Kidney capillary endothelial cell (primary cell): ENCODE measurements at regions not wholly inside any gene's neighbourhood (a gene's known extent, or its start where the extent isn't known, plus 50 kb on each side); places are given as distances from the start of the nearest gene placed in this dataset.
"Not testable (repeated sequence)": the region's sequence is repeated elsewhere in the genome, so short reads cannot be mapped to it uniquely, and the experiment has no call there.

Experiments
- DNase-seq: peaks from one replicate; pipeline ENCODE4 v3.0.0-alpha.2; 2018; ENCODE audit warnings: low spot score

- DNase-seq: not testable (repeated sequence)
Observed at GRCh38 chr4:30148828-30149227, 571.3 kb upstream of the PCDH7 start.

GRCh38 chr4:30149539-30149938, 570.6 kb upstream of the PCDH7 start:
- not testable (repeated sequence) for DNase-seq

- DNase-seq: no peak
Observed at GRCh38 chr4:30153427-30153826, 566.7 kb upstream of the PCDH7 start.

GRCh38 chr4:30160140-30160539, 560.0 kb upstream of the PCDH7 start:
- DNase-seq: no peak

GRCh38 chr4:30172416-30172815, 547.8 kb upstream of the PCDH7 start:
- no peak for DNase-seq

GRCh38 chr4:30181512-30181911, 538.7 kb upstream of the PCDH7 start:
- DNase-seq: no peak

GRCh38 chr4:30181918-30182317, 538.3 kb upstream of the PCDH7 start:
- no peak for DNase-seq

- DNase-seq: no peak
Observed at GRCh38 chr4:30182786-30183185, 537.4 kb upstream of the PCDH7 start.

- DNase-seq: no peak
Observed at GRCh38 chr4:30191902-30192301, 528.3 kb upstream of the PCDH7 start.

GRCh38 chr4:30207389-30207788, 512.8 kb upstream of the PCDH7 start:
- no peak for DNase-seq

GRCh38 chr4:30208731-30209435, 511.3 kb upstream of the PCDH7 start:
- no peak for DNase-seq

- not testable (repeated sequence) for DNase-seq
Observed at GRCh38 chr4:30215973-30216372, 504.2 kb upstream of the PCDH7 start.

- DNase-seq: no peak
Observed at GRCh38 chr4:30245140-30245539, 475.0 kb upstream of the PCDH7 start.

GRCh38 chr4:30256116-30256832, 463.9 kb upstream of the PCDH7 start:
- no peak for DNase-seq

GRCh38 chr4:30258949-30259348, 461.2 kb upstream of the PCDH7 start:
- DNase-seq: no peak

- no peak for DNase-seq
Observed at GRCh38 chr4:30262379-30262778, 457.8 kb upstream of the PCDH7 start.

- DNase-seq: no peak
Observed at GRCh38 chr4:30264465-30264864, 455.7 kb upstream of the PCDH7 start.

- DNase-seq: no peak
Observed at GRCh38 chr4:30265716-30266115, 454.5 kb upstream of the PCDH7 start.

GRCh38 chr4:30268370-30268769, 451.8 kb upstream of the PCDH7 start:
- DNase-seq: no peak

- DNase-seq: no peak
Observed at GRCh38 chr4:30269850-30270249, 450.3 kb upstream of the PCDH7 start.

GRCh38 chr4:30281986-30282385, 438.2 kb upstream of the PCDH7 start:
- no peak for DNase-seq

- no peak for DNase-seq
Observed at GRCh38 chr4:30283336-30283735, 436.8 kb upstream of the PCDH7 start.

- no peak for DNase-seq
Observed at GRCh38 chr4:30294295-30294694, 425.9 kb upstream of the PCDH7 start.

GRCh38 chr4:30295652-30296051, 424.5 kb upstream of the PCDH7 start:
- DNase-seq: no peak
